ENCODE measurements at regions not wholly inside any gene's neighbourhood (a gene's known extent, or its start where the extent isn't known, plus 50 kb on each side); places are given as distances from the start of the nearest gene placed in this dataset.

GRCh38 chr4:104073229-104073628 is 353.4 kb upstream of the TACR3 start:
- WGBS (ENCODE audit: extremely low coverage, insufficient read length, low lambda C conversion rate) = no CpG with 5 or more reads among the region's 4 CpGs
- Histone ChIP-seq H3K18ac (ENCODE audit: insufficient read length, low read depth, low read length) (no peak overlapping the region), H3K9ac (ENCODE audit: extremely low read depth, insufficient read length, low read length) (no peak overlapping the region), H3K4me2 (ENCODE audit: insufficient read depth, insufficient read length, low read length) (no peak overlapping the region), H4K91ac (ENCODE audit: insufficient read length, low read depth, low read length) (no peak overlapping the region), H3K27ac (ENCODE audit: insufficient read length, low read depth, low read length) (no peak overlapping the region), H2BK5ac (ENCODE audit: insufficient read length, low read length) (no peak overlapping the region), H3K79me1 (ENCODE audit: insufficient read depth, low read depth, low read length, poor library complexity, severe bottlenecking) (no peaks in the 10 kb centered on the region), H3K79me2 (ENCODE audit: insufficient read depth, low read length) (no peaks in the 10 kb centered on the region), H4K5ac (ENCODE audit: insufficient read length, low read depth, low read length) (no peak overlapping the region), H3K56ac (ENCODE audit: insufficient read length, low read depth, low read length) (no peak overlapping the region), H3K23me2 (ENCODE audit: insufficient read length, low read depth, low read length, poor library complexity, severe bottlenecking) (no peaks in the 10 kb centered on the region), H3T11ph (ENCODE audit: low read length) (no peak overlapping the region), H4K8ac (replicated peaks; ENCODE audit: insufficient read length, low read depth, low read length) (no peak overlapping the region), H2AK5ac (ENCODE audit: insufficient read length, low read length) (no peak overlapping the region), H3K9me3 (ENCODE audit: control insufficient read depth, low read depth, low read length) (no peaks in the 10 kb centered on the region), H2BK20ac (ENCODE audit: low read depth, low read length, poor library complexity, severe bottlenecking) (no peak overlapping the region), H2BK15ac (ENCODE audit: low read depth, low read length) (no peak overlapping the region), H3K14ac (ENCODE audit: insufficient read depth, low read length) (no peak overlapping the region), H2BK12ac (ENCODE audit: insufficient read length, low read depth, low read length) (no peak overlapping the region), H3K4ac (ENCODE audit: low read depth, low read length) (no peak overlapping the region), H3K4me1 (ENCODE audit: insufficient read depth, low read length) (no peaks in the 10 kb centered on the region), H2BK120ac (ENCODE audit: low read depth, low read length, poor library complexity, severe bottlenecking) (no peak overlapping the region), H3K23ac (ENCODE audit: insufficient read length, low read depth, low read length) (no peak overlapping the region), H3K27me3 (ENCODE audit: insufficient read depth, low read length) (no peaks in the 10 kb centered on the region), H2AFZ (ENCODE audit: low read length) (no peak overlapping the region), H4K20me1 (ENCODE audit: control insufficient read depth, insufficient read depth, insufficient read length) (no peaks in the 10 kb centered on the region)
- no peaks in the 10 kb centered on the region for H3K36me3 Mint-ChIP-seq (ENCODE audit: insufficient read depth in 1 of 3, low read depth in 3 of 3)
- H3K4me1 Mint-ChIP-seq = peaks cover 3 to 5% of the 10 kb centered on the region in 2 experiments; a peak in 1 of 4 replicates
- no peak overlapping the region for H3K4me3 Mint-ChIP-seq
- no peaks in the 10 kb centered on the region for H3K27me3 Mint-ChIP-seq (ENCODE audit: low read depth)
- peaks cover 0 to 3% of the 10 kb centered on the region in 2 experiments; a peak in 2 of 5 replicates for H3K9me3 Mint-ChIP-seq
- DNase-seq = no peak
- H3K27ac Mint-ChIP-seq = no peak overlapping the region
- TF ChIP-seq, protein P1, sequence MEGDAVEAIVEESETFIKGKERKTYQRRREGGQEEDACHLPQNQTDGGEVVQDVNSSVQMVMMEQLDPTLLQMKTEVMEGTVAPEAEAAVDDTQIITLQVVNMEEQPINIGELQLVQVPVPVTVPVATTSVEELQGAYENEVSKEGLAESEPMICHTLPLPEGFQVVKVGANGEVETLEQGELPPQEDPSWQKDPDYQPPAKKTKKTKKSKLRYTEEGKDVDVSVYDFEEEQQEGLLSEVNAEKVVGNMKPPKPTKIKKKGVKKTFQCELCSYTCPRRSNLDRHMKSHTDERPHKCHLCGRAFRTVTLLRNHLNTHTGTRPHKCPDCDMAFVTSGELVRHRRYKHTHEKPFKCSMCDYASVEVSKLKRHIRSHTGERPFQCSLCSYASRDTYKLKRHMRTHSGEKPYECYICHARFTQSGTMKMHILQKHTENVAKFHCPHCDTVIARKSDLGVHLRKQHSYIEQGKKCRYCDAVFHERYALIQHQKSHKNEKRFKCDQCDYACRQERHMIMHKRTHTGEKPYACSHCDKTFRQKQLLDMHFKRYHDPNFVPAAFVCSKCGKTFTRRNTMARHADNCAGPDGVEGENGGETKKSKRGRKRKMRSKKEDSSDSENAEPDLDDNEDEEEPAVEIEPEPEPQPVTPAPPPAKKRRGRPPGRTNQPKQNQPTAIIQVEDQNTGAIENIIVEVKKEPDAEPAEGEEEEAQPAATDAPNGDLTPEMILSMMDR (conservative IDR thresholded peaks at IDR 0.05) = no peak

Measured in H9 (cell line).